PC-9 (cell line): ENCODE measurements at regions not wholly inside any gene's neighbourhood (a gene's known extent, or its start where the extent isn't known, plus 50 kb on each side); places are given as distances from the start of the nearest gene placed in this dataset.

Experiments
- BruUV-seq: library from RNA; stranded (reverse); fragments of 400-500 nt; replicated peaks from 2 replicates; lab custom pipeline; 2021; lab: Mats Ljungman, UMichigan
- CTCF ChIA-PET: fragments of 300-600 bp; sonication (Branson Sonifier 250); formaldehyde crosslinking; loops from one replicate; lab custom pipeline; 2022; ENCODE audit warnings: antibody characterized with exemption; lab: Charles Lee
- POLR2A ChIA-PET: fragments of 300-600 bp; sonication (Branson Sonifier 250); formaldehyde crosslinking; loops from one replicate; lab custom pipeline; 2022; ENCODE audit warnings: antibody characterized with exemption; ENCODE audit not compliant: unreplicated experiment; lab: Charles Lee
- DNase-seq, 2 experiments: peaks; one replicate each; pipeline versions ENCODE4 v3.0.0 to v3.0.0-alpha.2; 2015 to 2022; ENCODE audit warnings: mixed read lengths in 1 of 2
- H2AFZ ChIP-seq: fragments of 200-600 bp; sonication (generic); 2 replicates; pipeline ENCODE4 v1.8.1; 2017; ENCODE audit warnings: antibody characterized with exemption
- H3F3A ChIP-seq: fragments of 200-600 bp; sonication (generic); 2 replicates; pipeline ENCODE4 v1.8.1; 2017; ENCODE audit warnings: antibody characterized with exemption, mild to moderate bottlenecking, low read depth; ENCODE audit not compliant: insufficient read depth
- H3K27ac ChIP-seq: fragments of 200-600 bp; sonication (generic); 2 replicates; pipeline ENCODE4 v1.6.1; 2016; ENCODE audit warnings: mixed run types
- H3K27me3 ChIP-seq: fragments of 200-600 bp; sonication (generic); 2 replicates; pipeline ENCODE4 v1.6.1; 2016; ENCODE audit warnings: low read depth, mixed run types; ENCODE audit not compliant: insufficient read depth
- H3K36me3 ChIP-seq: fragments of 200-600 bp; sonication (generic); 2 replicates; pipeline ENCODE4 v1.6.1; 2016; ENCODE audit warnings: low read depth, mixed run types
- H3K4me1 ChIP-seq: fragments of 200-600 bp; sonication (generic); replicated peaks from 2 replicates; pipeline ENCODE4 v1.6.1; 2016; ENCODE audit warnings: mixed run types; ENCODE audit not compliant: insufficient read depth
- H3K4me2 ChIP-seq: fragments of 200-600 bp; sonication (generic); 2 replicates; pipeline ENCODE4 v1.6.1; 2017; ENCODE audit warnings: mixed run types
- H3K4me3 ChIP-seq: fragments of 200-600 bp; sonication (generic); 2 replicates; pipeline ENCODE4 v1.6.1; 2016; ENCODE audit warnings: mixed run types
- H3K79me2 ChIP-seq: fragments of 200-600 bp; sonication (generic); 2 replicates; pipeline ENCODE4 v1.6.1; 2017; ENCODE audit warnings: low read depth, mixed run types
- H3K9me2 ChIP-seq: fragments of 200-600 bp; sonication (generic); 2 replicates; pipeline ENCODE4 v1.8.1; 2017; ENCODE audit warnings: mild to moderate bottlenecking; ENCODE audit not compliant: insufficient read depth
- H3K9me3 ChIP-seq: fragments of 200-600 bp; sonication (generic); 2 replicates; pipeline ENCODE4 v1.8.1; 2016; ENCODE audit warnings: low read depth; ENCODE audit not compliant: insufficient read depth
- H4K20me1 ChIP-seq: fragments of 200-600 bp; sonication (generic); 2 replicates; pipeline ENCODE4 v1.8.1; 2017; ENCODE audit not compliant: insufficient read depth
- EZH2 ChIP-seq: fragments of 200-600 bp; sonication (generic); IDR thresholded peaks from 2 replicates; pipeline ENCODE4 v1.8.0; 2017; ENCODE audit warnings: antibody characterized with exemption, low read depth
- intact Hi-C: fragments of 100-400 bp; cut with micrococcal nuclease; formaldehyde crosslinking; loops from one replicate; pipeline ENCODE4 v1.10.0; 2022; ENCODE audit not compliant: unreplicated experiment
- TF ChIP-seq, protein P1 (sequence below): fragments of 200-600 bp; sonication (generic); conservative IDR thresholded peaks from 2 replicates; pipeline ENCODE4 v1.6.1; 2017; ENCODE audit warnings: mixed run types, antibody characterized with exemption, mild to moderate bottlenecking, moderate library complexity

DNA sequence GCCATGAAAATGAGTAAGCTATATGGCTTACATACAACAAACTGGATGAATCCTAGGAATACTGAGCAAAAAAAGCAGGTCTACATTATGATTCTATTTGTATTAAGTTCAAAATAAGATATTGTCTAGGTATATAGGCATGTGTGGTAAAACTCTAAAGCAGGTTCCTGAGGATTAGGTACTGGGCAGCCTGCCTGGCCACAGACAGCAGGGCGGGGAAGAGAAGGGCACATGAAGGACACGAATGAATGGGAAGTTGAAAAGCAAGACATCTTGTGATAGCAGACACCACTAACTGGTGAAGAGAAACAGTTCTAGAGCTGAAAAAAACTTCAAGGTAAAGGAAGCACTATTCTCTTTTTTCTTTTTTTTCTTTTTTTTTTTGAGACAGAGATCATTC lies 72.6 kb upstream of the SLC4A11 start:
- no peak for TF ChIP-seq EZH2
- Histone ChIP-seq H3K9me2 (no peaks in the 10 kb centered on the region), H3K27me3 (no peaks in the 10 kb centered on the region), H3K9me3 (no peaks in the 10 kb centered on the region), H3K36me3 (no peaks in the 10 kb centered on the region), H3K4me3 (no peak overlapping the region), H3K27ac (no peak overlapping the region), H3K4me1 (peaks cover 40% of the 10 kb centered on the region), H3K4me2 (no peak overlapping the region), H3K79me2 (no peaks in the 10 kb centered on the region), H2AFZ (no peak overlapping the region), H3F3A (peaks cover 20% of the 10 kb centered on the region), H4K20me1 (no peaks in the 10 kb centered on the region)
- no peak for DNase-seq
- no TSS peak for BruUV-seq
- intact Hi-C loops, result loop anchor here (10.0 kb wide), 2 partner anchors 557 to 617 kb away; partner anchors contain the start of gene EBF4
- ChIA-PET CTCF (no interaction called here), POLR2A (no interaction called here)

DNA sequence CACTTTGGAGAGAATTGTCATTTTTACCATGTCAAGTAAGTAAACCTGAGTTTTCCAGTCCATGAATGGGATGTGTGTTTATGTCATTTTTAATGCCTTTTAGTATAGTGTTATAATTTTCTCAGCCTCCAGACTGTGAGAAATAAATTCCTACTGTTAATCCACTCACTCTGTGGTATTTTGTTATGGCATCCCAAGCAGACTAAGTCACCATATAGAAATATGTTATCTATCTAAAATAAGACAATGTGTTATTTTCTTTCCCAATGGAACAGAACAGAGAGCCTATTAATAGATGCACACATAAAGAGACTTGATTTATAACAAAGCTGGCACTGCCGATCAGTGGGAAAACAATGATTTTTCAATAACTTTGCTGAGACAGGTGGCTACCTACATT lies 70.2 kb upstream of the SLC4A11 start:
- H3K27me3 ChIP-seq, result no peaks in the 10 kb centered on the region
- ChIA-PET CTCF (no interaction called here), POLR2A (no interaction called here)
- no peak for DNase-seq
- H3K4me2 ChIP-seq, result no peak overlapping the region
- no peak overlapping the region for H2AFZ ChIP-seq
- no peaks in the 10 kb centered on the region for H3K79me2 ChIP-seq
- no peaks in the 10 kb centered on the region for H3K9me2 ChIP-seq
- no peak overlapping the region for H3K27ac ChIP-seq
- TF ChIP-seq, protein P1, sequence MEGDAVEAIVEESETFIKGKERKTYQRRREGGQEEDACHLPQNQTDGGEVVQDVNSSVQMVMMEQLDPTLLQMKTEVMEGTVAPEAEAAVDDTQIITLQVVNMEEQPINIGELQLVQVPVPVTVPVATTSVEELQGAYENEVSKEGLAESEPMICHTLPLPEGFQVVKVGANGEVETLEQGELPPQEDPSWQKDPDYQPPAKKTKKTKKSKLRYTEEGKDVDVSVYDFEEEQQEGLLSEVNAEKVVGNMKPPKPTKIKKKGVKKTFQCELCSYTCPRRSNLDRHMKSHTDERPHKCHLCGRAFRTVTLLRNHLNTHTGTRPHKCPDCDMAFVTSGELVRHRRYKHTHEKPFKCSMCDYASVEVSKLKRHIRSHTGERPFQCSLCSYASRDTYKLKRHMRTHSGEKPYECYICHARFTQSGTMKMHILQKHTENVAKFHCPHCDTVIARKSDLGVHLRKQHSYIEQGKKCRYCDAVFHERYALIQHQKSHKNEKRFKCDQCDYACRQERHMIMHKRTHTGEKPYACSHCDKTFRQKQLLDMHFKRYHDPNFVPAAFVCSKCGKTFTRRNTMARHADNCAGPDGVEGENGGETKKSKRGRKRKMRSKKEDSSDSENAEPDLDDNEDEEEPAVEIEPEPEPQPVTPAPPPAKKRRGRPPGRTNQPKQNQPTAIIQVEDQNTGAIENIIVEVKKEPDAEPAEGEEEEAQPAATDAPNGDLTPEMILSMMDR, result no peak
- TF ChIP-seq EZH2, result no peak
- no peak overlapping the region for H3K4me3 ChIP-seq
- intact Hi-C loops, result no loop called here
- H3K36me3 ChIP-seq, result no peaks in the 10 kb centered on the region
- no peaks in the 10 kb centered on the region for H4K20me1 ChIP-seq
- peaks cover 29% of the 10 kb centered on the region for H3K4me1 ChIP-seq
- no TSS peak for BruUV-seq
- H3K9me3 ChIP-seq, result no peaks in the 10 kb centered on the region
- peaks cover 20% of the 10 kb centered on the region for H3F3A ChIP-seq

DNA sequence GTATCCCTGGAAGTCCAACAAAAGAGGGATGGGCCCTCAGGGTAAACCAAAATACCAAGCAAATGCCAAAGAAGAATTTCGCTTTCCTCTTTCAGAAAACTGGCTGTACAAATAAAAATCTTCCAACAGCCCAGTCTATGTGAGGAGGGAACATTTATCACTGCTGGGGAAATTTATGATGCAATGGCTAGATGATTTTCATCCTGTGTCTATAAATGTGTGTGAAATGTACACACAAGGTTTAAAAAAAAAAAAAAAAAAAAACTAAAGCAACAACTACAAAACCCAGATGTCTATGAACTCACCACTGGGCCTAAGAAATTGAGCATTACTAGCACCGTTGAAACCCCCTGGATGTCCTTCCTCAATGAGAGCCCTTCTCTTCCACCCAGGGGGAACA lies 68.7 kb upstream of the SLC4A11 start:
- Histone ChIP-seq H3K27me3 (no peaks in the 10 kb centered on the region), H4K20me1 (no peaks in the 10 kb centered on the region), H3K4me3 (no peak overlapping the region), H2AFZ (no peak overlapping the region), H3K9me3 (no peaks in the 10 kb centered on the region), H3K36me3 (no peaks in the 10 kb centered on the region), H3K27ac (no peak overlapping the region), H3K9me2 (no peaks in the 10 kb centered on the region), H3F3A (peaks cover 8% of the 10 kb centered on the region), H3K4me1 (peaks cover 14% of the 10 kb centered on the region), H3K4me2 (no peak overlapping the region), H3K79me2 (no peaks in the 10 kb centered on the region)
- BruUV-seq, result no TSS peak
- ChIA-PET POLR2A (interaction anchor here (0.5 kb wide), 1 partner anchor 86 kb away, joined by 4 read pairs; no protein-coding TSS in a partner anchor), CTCF (no interaction called here)
- TF ChIP-seq, protein P1, result no peak
- TF ChIP-seq EZH2, result no peak
- DNase-seq, result no peak
- intact Hi-C loops, result no loop called here

DNA sequence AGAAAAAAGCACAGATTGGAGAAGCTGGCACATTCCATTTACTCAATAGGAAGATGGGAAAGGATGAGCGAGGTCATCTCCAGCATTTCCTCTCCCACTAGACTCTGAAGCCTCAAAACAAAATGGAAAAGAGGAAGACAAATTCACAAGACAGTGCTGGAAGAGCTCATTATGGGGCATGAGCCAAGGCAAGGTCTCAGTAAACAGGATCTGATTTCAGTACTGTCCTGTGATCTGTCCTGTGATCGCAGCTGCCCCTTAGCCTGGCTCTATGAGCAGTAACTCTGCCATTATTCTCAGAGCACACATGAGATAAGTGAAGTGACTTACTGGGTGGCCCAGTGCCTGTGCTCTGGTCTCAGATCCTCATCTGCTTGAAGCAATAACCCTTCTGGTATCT lies 68.1 kb upstream of the SLC4A11 start:
- Histone ChIP-seq H2AFZ (no peak overlapping the region), H3K9me2 (no peaks in the 10 kb centered on the region), H3K4me2 (no peak overlapping the region), H4K20me1 (no peaks in the 10 kb centered on the region), H3F3A (peaks cover 2% of the 10 kb centered on the region; the same call in 1 of the 2 replicates), H3K27ac (no peak overlapping the region), H3K4me3 (no peak overlapping the region), H3K4me1 (peaks cover 8% of the 10 kb centered on the region), H3K9me3 (no peaks in the 10 kb centered on the region), H3K36me3 (no peaks in the 10 kb centered on the region), H3K79me2 (no peaks in the 10 kb centered on the region), H3K27me3 (no peaks in the 10 kb centered on the region)
- TF ChIP-seq, protein P1, result no peak
- TF ChIP-seq EZH2, result no peak
- CTCF ChIA-PET, result no interaction called here
- intact Hi-C loops, result no loop called here
- DNase-seq, result no peak
- no TSS peak for BruUV-seq
- POLR2A ChIA-PET, result interaction anchor here (0.5 to 0.6 kb wide), 2 partner anchors 8 to 85 kb away, joined by 4 read pairs; no protein-coding TSS in a partner anchor
